GM20000 (cell line): ENCODE measurements at regions not wholly inside any gene's neighbourhood (a gene's known extent, or its start where the extent isn't known, plus 50 kb on each side); places are given as distances from the start of the nearest gene placed in this dataset.

Experiments
- DNase-seq: peaks from one replicate; pipeline ENCODE4 v3.0.0; 2012; ENCODE audit warnings: low spot score
- TF ChIP-seq, protein P1 (sequence below): IDR thresholded peaks from 2 replicates; pipeline ENCODE4 v1.5.1; 2012; ENCODE audit warnings: mild to moderate bottlenecking, control low read depth; ENCODE audit errors: extremely low read depth, missing control alignments

DNA sequence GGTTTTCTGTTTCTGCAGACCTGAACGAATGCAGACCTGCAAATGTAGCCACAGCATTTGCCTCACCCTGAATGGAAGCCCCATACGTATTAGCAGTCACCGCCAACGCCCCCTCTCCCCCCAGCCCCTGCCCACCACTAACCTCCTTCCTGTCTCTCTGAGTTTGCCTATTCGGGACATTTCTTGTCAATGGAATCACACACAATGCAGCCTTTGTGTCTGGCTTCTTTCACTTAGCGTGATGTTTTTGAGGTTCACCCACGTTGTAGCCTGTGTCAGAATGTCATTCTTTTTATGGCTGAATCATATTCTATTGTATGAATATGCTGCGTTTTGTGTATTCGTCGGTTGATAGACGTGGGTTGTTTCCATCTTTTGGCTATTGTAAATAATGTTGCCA lies 178.6 kb downstream of the AACS start:
- DNase-seq = no peak
- TF ChIP-seq, protein P1, sequence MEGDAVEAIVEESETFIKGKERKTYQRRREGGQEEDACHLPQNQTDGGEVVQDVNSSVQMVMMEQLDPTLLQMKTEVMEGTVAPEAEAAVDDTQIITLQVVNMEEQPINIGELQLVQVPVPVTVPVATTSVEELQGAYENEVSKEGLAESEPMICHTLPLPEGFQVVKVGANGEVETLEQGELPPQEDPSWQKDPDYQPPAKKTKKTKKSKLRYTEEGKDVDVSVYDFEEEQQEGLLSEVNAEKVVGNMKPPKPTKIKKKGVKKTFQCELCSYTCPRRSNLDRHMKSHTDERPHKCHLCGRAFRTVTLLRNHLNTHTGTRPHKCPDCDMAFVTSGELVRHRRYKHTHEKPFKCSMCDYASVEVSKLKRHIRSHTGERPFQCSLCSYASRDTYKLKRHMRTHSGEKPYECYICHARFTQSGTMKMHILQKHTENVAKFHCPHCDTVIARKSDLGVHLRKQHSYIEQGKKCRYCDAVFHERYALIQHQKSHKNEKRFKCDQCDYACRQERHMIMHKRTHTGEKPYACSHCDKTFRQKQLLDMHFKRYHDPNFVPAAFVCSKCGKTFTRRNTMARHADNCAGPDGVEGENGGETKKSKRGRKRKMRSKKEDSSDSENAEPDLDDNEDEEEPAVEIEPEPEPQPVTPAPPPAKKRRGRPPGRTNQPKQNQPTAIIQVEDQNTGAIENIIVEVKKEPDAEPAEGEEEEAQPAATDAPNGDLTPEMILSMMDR = no peak

DNA sequence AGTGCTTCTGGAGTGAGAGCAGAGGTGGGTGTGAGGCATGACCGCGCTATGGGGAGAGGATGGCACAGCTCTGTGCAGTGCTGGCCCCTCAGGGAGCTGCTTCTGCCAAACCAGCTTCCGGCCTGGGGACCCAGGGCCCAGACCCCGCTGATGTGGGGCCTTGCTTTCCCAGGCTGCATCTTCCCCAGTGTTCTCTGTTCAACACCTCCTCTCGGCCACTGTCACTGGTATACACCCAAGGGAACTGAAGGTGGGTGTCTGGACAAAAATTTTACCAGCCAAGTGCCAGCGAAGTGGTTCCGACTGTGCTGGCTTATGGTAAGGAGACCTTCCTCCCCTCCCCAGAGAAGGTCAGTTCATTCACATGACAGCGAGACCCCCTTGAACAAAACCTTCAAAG lies 179.1 kb downstream of the AACS start:
- TF ChIP-seq, protein P1 = no peak
- DNase-seq = no peak

DNA sequence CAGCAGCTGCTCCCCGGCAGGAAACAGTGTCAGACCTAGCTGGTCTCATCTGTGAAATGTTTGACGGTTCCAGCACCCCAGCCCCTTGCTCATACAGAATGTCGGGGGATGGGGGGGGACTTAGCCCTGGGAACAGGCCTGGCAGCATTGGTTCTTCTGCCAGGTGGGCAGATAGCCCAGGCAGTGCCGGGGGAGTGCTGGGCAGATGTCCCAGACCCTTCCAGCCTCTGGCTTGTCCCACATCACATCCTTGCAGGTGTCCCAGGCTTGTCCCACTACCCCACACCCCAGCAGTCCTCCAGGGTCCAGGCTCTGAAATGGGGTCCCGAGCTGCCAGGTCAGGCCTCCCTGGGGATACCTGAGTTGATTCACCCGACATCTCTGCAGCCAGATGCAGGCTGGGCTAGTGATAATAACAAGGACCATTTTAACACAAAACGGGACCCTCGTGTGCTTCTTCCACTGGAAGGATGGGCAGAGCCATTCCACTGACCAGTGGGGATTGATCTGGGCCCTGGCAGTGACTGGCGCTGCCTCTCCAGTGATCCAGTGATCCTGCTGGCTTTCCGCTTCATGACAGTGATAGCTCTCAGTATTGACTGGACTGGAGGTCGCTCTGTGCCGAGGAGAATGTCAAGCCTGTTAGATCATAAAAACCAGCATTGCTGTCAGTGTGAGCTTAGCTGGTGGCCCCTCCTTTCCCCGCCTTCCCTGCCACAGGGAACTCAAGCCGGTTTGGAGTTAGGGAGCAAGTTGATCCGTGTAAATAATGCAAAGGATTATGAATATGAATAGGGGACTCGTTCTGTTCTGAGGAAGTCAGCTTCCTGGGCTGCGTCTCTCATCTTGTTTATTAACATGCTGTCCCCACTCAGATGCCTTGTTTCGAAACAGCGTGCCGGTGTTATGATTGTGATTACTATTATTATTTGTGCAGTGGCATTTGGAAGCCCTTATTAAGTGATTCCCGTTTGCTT lies 180.6 kb downstream of the AACS start:
- TF ChIP-seq, protein P1 = no peak
- DNase-seq = no peak

DNA sequence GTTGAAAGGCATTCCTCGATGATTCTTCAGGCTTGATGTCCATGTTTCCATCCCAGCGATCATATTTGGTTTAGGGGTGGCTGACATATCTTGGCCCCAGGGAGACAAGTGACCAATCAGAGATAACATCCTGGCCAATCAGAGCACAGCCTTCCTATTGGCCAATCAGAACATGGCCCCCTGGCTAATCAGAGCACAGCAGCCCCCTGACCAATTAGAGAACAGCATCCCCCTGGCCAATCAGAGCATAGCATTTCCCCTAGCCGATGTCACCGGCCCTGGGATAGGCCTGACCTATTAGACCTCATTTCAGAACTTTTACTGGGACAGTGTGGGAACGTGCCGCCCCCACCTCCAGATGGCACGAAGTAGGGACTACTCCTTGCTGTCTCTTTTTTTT lies 182.2 kb downstream of the AACS start:
- TF ChIP-seq, protein P1 = no peak
- no peak for DNase-seq

DNA sequence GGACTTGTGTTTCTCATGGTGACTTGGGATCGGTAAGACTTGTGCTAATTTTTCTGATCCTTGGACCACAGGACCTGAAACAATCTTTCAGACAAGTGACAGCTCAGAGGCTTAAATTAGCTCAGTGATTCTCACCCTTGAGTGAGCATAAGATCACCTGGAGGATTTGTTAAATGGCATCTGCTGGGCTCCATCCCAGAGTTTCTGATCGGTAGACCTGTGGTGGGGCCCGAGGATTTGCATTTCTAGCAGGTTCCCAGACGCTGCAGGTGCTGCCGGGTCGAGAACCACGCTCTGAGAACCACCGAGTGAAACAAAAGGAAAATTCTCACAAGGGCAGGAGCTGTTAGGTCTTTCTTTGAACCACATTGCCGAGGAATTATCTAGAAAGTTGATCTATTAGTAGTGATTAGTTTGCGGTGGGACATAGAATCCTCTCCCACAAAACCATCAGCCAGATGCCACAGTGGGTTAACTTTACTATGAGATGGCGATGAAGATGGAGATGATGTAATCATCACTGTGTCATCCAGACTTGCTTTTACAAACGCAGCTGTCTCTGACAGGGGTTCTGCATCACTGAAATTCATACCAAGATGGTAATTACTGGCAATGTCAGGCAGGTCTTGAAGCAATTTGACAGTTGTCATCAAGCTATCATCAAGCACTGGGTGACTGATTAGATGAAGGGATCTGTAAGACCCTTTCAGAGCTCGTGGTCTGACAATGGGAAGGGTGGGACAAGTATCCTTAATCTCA lies 184.0 kb downstream of the AACS start:
- TF ChIP-seq, protein P1 = no peak
- no peak for DNase-seq

DNA sequence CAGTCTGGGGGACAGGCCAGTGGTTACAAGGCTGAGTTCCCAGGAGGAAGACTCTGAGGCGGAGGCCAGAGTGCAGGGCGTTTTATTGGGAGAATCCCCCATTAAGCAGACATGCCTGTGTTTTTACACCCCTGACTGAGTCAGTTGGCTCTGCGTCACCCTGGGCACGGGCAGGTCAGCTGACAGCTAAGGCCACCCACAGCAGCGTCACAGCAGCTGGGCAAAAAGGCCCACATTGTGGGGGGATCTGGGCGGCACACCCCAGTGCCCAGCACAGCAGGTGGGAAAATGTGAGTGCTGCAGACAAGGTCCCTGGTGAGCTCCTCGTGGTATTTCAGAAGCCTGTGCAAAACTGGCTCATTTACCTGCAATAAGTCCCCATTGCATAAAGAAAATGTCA lies 184.7 kb downstream of the AACS start:
- TF ChIP-seq, protein P1 = no peak
- no peak for DNase-seq

DNA sequence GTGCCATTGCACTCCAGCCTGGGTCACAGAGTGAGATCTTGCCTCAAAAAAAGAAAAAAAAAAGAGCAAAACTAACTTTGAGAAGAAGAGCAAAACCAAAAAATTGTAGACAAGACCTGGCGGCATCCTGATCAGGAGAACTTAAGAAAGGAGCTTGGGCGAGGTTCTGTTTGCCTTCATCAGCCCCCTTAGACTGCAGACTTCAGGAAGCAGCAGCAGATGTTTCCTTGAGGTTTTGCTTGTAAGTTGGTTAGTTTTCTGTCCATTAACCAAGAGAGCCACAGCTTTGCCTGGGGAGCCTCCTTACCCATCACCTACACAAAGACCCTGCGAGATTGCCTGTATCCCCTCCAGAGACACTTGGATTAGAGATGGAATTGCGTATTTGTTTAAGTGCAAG lies 189.0 kb downstream of the AACS start:
- no peak for DNase-seq
- TF ChIP-seq, protein P1 = no peak
